HG03571 (cell line): ENCODE measurements at regions not wholly inside any gene's neighbourhood (a gene's known extent, or its start where the extent isn't known, plus 50 kb on each side); places are given as distances from the start of the nearest gene placed in this dataset.

Experiments
- ATAC-seq: cut with Tn5 transposase; IDR thresholded peaks from one replicate; pipeline ENCODE4 v1.9.1; 2021; ENCODE audit not compliant: unreplicated experiment

GRCh38 chr1:239221656-239222055 is 164.7 kb upstream of the CHRM3 start:
- no peak for ATAC-seq

DNA sequence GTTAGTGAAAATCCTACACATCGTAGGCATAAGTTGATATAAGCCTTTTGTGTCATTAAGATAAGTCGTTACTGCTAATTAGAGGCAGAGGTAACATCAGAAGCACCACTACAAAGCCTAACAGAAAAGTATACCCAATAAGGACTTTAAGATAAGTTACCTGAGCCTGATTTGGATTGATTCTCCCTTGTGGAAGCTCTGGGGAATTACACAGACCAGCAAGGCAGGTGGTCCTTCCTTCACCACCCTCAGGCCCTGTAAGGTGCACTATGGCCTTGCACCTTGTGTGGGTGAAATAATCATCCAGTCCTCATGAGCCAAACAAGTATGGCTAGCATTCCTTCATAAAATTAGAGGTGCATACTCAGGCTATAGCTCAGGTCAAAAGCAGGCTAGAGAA is 166.7 kb upstream of the CHRM3 start:
- ATAC-seq, result no peak

GRCh38 chr1:239218301-239218700 is 168.1 kb upstream of the CHRM3 start:
- ATAC-seq, result no peak

DNA sequence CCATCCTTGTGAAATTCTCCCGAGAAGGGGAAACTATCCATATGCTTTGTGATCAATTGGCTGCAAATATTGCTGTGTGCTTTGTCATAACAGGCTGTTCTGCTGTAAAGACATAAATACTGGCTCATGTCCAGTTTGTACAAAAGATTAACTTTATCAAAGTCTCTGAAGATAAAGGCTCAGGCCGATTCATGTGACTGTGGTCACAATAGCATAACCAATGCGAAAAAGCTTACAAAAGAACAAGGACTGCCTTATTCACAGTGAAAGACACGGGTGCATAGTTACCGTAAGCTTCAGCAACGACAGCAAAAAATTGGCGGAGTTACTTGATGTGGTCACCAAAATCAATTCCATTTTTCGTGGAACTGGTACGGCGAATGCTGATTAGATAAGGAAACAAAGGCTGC is 173.6 kb upstream of the CHRM3 start:
- ATAC-seq, result no peak

DNA sequence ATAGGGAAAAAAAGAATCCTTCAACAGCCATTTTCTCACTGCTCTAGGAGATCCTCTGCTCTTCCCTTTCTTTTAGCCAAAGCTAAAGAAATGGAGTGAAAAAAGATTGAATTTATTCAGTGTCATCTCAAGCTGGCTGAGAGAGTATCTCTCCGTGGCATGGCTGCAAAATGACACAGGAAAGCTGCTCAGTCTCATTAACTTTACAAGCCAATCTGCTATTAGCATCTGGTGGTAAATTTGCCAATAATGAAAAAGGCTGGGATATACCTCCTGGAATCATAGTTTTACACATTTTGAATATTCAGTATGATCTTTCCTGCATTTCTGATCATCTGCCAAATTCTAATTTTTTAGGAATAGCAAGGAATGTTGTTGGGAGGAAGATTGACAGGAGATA is 176.8 kb upstream of the CHRM3 start:
- no peak for ATAC-seq

DNA sequence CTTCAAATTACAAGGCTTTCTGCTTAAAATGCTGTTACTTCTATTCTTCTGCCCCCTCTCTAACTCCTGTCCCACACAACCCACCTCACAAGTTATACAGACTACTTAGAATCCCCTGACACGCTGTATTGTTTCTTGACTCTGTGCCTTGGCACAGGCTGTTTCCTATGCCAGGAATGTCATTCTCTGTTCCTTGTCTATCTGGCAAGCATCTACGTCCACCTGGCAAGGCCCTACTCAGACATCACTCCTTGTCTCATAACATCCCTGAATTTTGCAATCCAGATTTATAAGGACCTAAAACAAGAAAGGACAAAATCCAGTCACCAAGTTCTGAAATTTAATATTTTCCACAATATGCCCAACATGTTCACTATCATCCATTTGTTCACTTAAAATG is 182.0 kb upstream of the CHRM3 start:
- ATAC-seq, result no peak

DNA sequence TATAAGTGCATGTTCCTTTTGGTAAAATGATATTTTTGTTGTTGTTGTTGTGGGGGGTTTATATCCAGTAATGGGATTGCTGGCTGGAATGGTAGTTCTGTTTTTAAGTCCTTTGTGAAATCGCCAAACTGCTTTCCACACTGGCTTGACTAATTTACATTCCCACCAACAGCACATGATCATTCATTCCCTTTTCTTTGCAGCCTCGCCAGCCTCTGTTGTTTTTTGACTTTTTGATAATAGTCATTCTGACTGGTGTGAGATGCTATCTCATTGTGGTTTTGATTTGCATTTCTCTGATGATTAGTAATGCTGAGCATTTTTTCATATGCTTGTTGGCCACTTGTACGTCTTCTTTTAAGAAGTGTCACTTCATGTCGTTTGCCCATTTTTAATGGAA is 188.5 kb upstream of the CHRM3 start:
- ATAC-seq, result no peak

DNA sequence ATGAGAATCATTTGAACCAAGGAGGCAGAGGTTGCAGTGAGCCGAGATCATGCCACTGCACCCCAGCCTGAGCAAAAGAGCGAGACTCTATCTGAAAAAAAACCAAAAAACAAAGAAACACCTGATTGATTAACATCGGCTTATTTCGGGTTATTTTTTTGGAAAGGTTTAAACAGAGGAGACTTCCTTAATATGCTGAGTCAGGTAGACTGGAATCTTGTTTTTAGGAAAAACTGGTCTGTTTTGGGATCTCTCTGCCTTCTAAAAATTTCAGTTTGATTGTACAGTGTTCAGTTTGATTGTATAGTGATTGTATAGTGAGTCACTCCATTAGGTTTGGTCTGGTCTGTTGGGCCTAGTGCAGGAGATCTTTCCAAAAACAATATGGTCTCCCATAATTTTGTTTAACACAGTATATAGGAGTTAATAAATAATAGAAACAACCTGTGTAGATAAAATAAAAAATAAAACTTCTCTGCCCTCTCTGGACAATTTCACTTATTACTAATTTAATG is 196.3 kb upstream of the CHRM3 start:
- no peak for ATAC-seq

GRCh38 chr1:239186487-239186886 is 199.9 kb upstream of the CHRM3 start:
- no peak for ATAC-seq

- ATAC-seq, result no peak
These were observed 201.1 kb upstream of the CHRM3 start for GRCh38 chr1:239185245-239185619.

DNA sequence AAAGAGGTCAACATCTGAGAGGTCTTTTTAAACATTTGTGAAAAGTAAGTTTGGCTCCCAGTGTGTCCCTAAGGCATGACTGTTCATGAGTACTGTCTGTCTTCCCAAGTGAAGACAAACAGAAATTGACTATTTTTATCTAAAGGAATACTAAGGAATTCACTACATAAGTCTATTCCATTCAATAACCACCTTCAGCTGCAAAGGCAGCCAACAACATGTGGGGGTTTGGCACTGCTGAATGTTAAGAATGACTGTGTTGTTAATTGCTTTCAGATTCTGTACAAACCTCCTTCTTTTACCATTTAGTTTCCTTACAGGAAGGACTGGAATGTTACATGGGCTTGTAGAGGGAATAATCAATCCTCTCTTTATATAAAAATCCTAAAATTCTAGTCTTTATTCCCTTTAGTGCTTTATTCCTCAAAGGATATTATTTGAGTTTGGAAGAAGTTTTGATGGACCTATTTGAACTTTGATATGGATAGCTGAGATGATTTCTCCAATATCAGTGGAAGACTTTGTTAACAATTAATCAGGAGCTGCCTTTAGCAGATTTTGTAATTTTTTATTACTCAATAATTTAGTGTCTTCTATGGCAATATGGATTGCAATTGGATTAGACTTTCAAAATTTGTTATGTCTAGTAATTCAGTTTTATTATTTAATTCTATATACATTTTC is 201.7 kb upstream of the CHRM3 start:
- no peak for ATAC-seq

GRCh38 chr1:239178961-239179360 is 207.4 kb upstream of the CHRM3 start:
- ATAC-seq, result no peak

DNA sequence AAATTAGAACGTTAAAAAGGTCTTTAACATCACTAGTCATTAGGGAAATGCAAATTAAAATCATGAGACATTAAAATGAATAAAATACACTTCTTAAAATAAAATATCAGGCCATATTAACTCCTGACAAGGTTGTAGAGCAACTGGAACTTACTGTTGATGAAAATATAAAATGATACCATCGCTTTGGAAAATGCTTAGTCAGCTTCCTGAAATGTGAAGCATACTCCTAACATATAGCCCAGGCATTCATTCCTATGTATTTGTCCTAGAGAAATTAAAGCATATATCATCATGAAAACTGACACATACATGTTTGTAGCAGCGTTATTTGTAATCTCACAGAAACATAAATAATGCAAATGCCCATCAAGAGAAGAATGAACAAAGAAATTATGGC is 211.5 kb upstream of the CHRM3 start:
- ATAC-seq, result no peak

GRCh38 chr1:239170828-239171227 is 215.5 kb upstream of the CHRM3 start:
- ATAC-seq, result no peak

DNA sequence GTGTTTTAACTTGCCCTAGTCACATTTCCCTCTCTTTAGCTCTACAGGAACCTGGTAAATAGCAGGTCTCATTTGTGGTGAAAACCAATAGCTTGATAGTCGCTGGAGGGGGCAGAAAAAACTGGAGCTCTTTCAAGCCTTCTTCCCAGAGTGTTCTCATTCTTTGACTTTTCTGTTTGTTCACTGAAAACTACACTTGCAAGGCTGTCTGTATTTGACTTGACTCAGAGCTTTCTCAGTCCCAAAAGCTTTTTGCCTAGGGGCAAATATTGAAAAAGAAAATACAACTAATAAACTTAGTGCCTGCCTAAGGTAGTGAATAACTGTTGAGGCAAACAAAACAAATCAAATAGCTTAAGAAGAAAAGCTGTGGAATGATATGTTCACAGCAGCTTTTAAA is 217.1 kb upstream of the CHRM3 start:
- ATAC-seq, result no peak

GRCh38 chr1:239164451-239165180 is 221.8 kb upstream of the CHRM3 start:
- ATAC-seq, result no peak

- no peak for ATAC-seq
These were observed 230.8 kb upstream of the CHRM3 start for GRCh38 chr1:239155466-239156091.

DNA sequence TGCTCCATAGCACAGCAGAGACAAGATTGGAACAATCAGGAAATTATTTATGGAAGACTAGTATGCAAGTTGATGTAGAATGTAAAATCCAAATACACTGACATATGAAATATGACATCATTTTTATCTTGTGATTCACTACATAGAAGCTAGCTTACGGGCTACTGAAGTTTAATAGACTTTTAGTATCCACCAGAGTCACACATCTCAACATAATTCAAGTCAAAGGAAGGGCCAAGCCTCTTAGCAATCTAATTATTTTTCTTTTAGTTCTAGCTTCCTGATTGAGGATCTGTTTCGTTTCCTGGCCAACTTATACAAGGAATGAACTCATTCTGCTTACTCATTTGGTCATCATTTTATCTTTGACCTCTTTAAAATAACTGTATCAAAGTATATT is 234.4 kb upstream of the CHRM3 start:
- no peak for ATAC-seq

DNA sequence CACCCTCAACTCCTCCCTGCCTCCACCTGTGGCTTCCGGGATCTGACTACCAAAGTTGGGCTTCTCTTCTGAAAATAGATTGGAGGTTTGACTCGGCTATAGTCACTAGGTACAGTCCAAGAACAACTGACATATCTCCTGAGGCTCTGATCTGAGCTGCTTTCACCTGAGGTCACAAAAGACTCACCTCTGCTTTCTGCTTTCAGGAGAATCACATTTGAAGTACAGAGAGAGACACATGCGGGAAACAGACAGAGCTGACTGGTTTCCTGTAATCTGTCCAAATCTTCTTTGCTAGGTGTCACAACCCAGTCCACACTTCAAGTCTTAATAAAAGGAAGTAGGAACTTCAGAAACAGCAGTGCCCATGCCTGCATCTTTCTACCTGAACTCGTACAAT is 245.4 kb upstream of the CHRM3 start:
- ATAC-seq, result no peak

DNA sequence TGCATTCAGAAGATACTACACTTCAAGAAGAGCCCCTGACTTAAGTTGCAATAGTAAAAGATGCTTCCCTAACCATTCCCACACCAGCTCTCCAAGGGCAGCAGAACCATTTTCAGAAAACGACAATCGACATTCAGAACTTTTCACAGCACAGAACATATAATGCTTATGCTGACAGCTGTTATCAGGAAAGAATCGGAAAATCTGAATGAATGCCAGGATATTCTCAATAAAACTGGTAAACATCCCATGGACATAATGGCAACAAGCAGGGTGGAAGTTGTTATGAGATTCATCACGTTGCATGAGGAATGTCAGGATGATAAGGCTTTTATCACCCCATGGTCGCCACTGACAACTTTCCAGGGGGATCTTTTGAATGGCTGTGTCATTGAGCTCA is 246.6 kb upstream of the CHRM3 start:
- no peak for ATAC-seq

DNA sequence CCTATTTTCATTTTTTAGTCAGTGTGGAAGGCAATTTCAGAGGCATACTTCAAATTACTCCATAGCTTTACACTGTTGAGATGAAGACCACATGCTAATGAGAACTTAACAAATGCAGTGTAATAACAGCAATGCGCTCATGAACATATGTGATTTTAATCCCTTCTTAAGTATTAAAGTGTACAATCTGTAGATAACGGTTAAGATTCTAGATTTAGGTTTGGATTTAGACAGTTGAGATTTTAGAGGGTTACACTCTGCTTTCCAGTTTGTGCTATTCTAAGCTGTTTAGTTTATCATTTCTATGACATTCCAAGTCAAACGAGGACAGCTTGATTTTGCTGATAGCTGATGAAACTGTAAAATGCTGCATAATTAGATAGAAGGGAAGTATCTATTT is 257.8 kb upstream of the CHRM3 start:
- no peak for ATAC-seq

- no peak for ATAC-seq
These were observed 259.5 kb upstream of the CHRM3 start for GRCh38 chr1:239126884-239127283.
